ENCODE measurements at regions not wholly inside any gene's neighbourhood (a gene's known extent, or its start where the extent isn't known, plus 50 kb on each side); places are given as distances from the start of the nearest gene placed in this dataset.

- no peaks in the 10 kb centered on the region for H3K79me2 ChIP-seq
- no peaks in the 10 kb centered on the region for H3K27me3 ChIP-seq (ENCODE audit: control insufficient read depth, insufficient read depth, low read length)
- H3K36me3 ChIP-seq (ENCODE audit: control insufficient read depth, insufficient read depth, low read length): no peaks in the 10 kb centered on the region
- H3K27ac ChIP-seq: no peak overlapping the region
- H3K9me3 ChIP-seq (ENCODE audit: control insufficient read depth, low read length): no peaks in the 10 kb centered on the region
- H3K4me1 ChIP-seq: peaks cover 25% of the 10 kb centered on the region
- no peak overlapping the region for H3K4me2 ChIP-seq (ENCODE audit: low read length)
- H3K4me3 ChIP-seq (ENCODE audit: low read depth, low read length): no peak overlapping the region
- H2AFZ ChIP-seq: no peak overlapping the region
- H3K9ac ChIP-seq: no peak overlapping the region
- TF ChIP-seq, protein P1, sequence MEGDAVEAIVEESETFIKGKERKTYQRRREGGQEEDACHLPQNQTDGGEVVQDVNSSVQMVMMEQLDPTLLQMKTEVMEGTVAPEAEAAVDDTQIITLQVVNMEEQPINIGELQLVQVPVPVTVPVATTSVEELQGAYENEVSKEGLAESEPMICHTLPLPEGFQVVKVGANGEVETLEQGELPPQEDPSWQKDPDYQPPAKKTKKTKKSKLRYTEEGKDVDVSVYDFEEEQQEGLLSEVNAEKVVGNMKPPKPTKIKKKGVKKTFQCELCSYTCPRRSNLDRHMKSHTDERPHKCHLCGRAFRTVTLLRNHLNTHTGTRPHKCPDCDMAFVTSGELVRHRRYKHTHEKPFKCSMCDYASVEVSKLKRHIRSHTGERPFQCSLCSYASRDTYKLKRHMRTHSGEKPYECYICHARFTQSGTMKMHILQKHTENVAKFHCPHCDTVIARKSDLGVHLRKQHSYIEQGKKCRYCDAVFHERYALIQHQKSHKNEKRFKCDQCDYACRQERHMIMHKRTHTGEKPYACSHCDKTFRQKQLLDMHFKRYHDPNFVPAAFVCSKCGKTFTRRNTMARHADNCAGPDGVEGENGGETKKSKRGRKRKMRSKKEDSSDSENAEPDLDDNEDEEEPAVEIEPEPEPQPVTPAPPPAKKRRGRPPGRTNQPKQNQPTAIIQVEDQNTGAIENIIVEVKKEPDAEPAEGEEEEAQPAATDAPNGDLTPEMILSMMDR (IDR thresholded peaks at IDR 0.05): no peak
Observed at GRCh38 chr2:43078301-43078700, 148.1 kb downstream of the ZFP36L2 start.

DNA sequence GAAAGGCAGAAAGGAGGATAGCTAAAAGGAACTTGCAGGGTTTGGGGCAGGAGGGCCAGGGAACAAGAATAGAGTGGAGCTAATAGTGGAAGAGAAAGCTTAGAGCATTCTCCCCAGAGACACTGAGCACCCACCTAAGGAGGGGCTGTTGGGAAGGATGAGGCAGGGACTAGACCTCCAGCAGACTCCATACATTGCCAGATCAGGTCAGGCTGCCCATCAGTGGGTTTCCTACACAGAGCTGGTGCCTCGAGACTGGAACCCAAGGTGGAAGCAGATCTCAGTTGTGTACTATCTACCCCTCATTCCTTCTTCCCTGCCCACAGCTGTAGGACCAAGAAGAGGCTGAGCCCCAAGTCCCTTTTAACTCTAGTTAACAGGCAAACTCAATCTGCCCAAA lies 148.5 kb downstream of the ZFP36L2 start:
- Histone ChIP-seq H3K36me3 (ENCODE audit: control insufficient read depth, insufficient read depth, low read length) (no peaks in the 10 kb centered on the region), H3K4me2 (ENCODE audit: low read length) (no peak overlapping the region), H3K79me2 (no peaks in the 10 kb centered on the region), H3K27ac (no peak overlapping the region), H3K27me3 (ENCODE audit: control insufficient read depth, insufficient read depth, low read length) (no peaks in the 10 kb centered on the region), H3K4me3 (ENCODE audit: low read depth, low read length) (no peak overlapping the region), H3K9ac (no peak overlapping the region), H3K4me1 (peaks cover 27% of the 10 kb centered on the region), H2AFZ (no peak overlapping the region), H3K9me3 (ENCODE audit: control insufficient read depth, low read length) (no peaks in the 10 kb centered on the region)
- TF ChIP-seq, protein P1 (IDR thresholded peaks at IDR 0.05): no peak

GRCh38 chr2:43076676-43077075 lies 149.7 kb downstream of the ZFP36L2 start:
- H3K79me2 ChIP-seq: no peaks in the 10 kb centered on the region
- H3K4me3 ChIP-seq (ENCODE audit: low read depth, low read length): no peak overlapping the region
- H3K27ac ChIP-seq: no peak overlapping the region
- H3K36me3 ChIP-seq (ENCODE audit: control insufficient read depth, insufficient read depth, low read length): no peaks in the 10 kb centered on the region
- no peaks in the 10 kb centered on the region for H3K27me3 ChIP-seq (ENCODE audit: control insufficient read depth, insufficient read depth, low read length)
- H3K9ac ChIP-seq: no peak overlapping the region
- TF ChIP-seq, protein P1 (IDR thresholded peaks at IDR 0.05): no peak
- no peak overlapping the region for H2AFZ ChIP-seq
- H3K9me3 ChIP-seq (ENCODE audit: control insufficient read depth, low read length): no peaks in the 10 kb centered on the region
- H3K4me2 ChIP-seq (ENCODE audit: low read length): no peak overlapping the region
- peaks cover 38% of the 10 kb centered on the region for H3K4me1 ChIP-seq

DNA sequence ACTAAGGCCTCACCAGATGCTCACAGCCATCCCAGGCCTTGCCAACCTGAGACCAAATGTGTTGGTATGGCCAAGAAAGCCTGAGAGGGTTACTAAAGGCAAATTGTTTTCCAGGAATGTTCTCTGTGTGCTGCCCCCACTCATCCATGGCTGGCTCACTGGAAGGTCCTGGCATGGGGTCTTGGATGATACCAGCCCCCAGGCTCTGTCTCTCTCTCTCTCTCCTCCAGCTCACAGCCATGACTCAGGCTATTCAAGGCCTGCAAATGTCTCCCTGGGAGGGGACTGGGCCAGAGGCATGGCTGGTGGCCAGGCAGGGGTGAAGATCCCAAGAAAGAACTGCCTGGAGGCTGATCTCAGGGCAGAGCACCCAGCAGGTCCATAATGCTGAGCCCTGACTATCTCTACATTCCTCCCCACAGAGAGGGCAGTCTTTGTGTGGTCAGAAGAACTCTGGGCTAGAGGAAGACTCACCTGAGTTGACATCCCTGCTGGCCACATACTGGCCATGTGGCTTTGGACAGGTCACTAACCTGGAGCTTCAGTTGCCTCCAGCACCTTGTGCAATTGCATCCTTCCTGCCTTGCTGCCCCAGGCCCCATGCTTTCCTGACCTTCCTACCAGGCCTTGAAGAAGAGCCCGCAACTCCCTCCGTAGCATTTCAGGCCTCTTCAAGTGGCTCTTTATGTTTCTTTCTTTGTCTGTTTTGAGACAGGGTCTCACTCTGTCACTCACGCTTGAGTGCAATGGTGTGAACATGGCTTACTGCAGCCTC lies 150.4 kb downstream of the ZFP36L2 start:
- Histone ChIP-seq H3K9ac (no peak overlapping the region), H3K27ac (peak overlapping the region; percentile 40), H2AFZ (no peak overlapping the region), H3K79me2 (no peaks in the 10 kb centered on the region), H3K9me3 (ENCODE audit: control insufficient read depth, low read length) (no peaks in the 10 kb centered on the region), H3K4me2 (ENCODE audit: low read length) (no peak overlapping the region), H3K27me3 (ENCODE audit: control insufficient read depth, insufficient read depth, low read length) (no peaks in the 10 kb centered on the region), H3K36me3 (ENCODE audit: control insufficient read depth, insufficient read depth, low read length) (no peaks in the 10 kb centered on the region), H3K4me3 (ENCODE audit: low read depth, low read length) (no peak overlapping the region), H3K4me1 (peaks cover 45% of the 10 kb centered on the region)
- TF ChIP-seq, protein P1 (IDR thresholded peaks at IDR 0.05): no peak

GRCh38 chr2:43075054-43075593 lies 151.3 kb downstream of the ZFP36L2 start:
- TF ChIP-seq, protein P1 (IDR thresholded peaks at IDR 0.05): no peak
- Histone ChIP-seq H3K4me3 (ENCODE audit: low read depth, low read length) (no peak overlapping the region), H3K9ac (no peak overlapping the region), H3K79me2 (no peaks in the 10 kb centered on the region), H3K4me1 (peaks cover 52% of the 10 kb centered on the region), H3K27ac (peak overlapping the region; percentile 50), H2AFZ (no peak overlapping the region), H3K27me3 (ENCODE audit: control insufficient read depth, insufficient read depth, low read length) (no peaks in the 10 kb centered on the region), H3K36me3 (ENCODE audit: control insufficient read depth, insufficient read depth, low read length) (no peaks in the 10 kb centered on the region), H3K4me2 (ENCODE audit: low read length) (no peak overlapping the region), H3K9me3 (ENCODE audit: control insufficient read depth, low read length) (no peaks in the 10 kb centered on the region)

All from parathyroid adenoma (tissue), 2 donors.